ENCODE measurements at regions not wholly inside any gene's neighbourhood (a gene's known extent, or its start where the extent isn't known, plus 50 kb on each side); places are given as distances from the start of the nearest gene placed in this dataset.

GRCh38 chr5:121108725-121109124 lies 644.6 kb downstream of the PRR16 start:
- Mint-ChIP-seq H3K36me3 (no peaks in the 10 kb centered on the region), H3K4me1 (ENCODE audit: unreplicated experiment) (peaks cover 4% of the 10 kb centered on the region), H3K4me3 (no peak overlapping the region), H3K9me3 (no peaks in the 10 kb centered on the region), H3K27ac (no peak overlapping the region), H3K27me3 (no peaks in the 10 kb centered on the region)
- no peak for TF ChIP-seq CTCF (conservative IDR thresholded peaks at IDR 0.05)
- DNase-seq (ENCODE audit: extremely low spot score, unreplicated experiment): no peak

- H3K9me3 Mint-ChIP-seq: no peaks in the 10 kb centered on the region
- no peaks in the 10 kb centered on the region for H3K36me3 Mint-ChIP-seq
- TF ChIP-seq CTCF (conservative IDR thresholded peaks at IDR 0.05): no peak
- no peak overlapping the region for H3K4me3 Mint-ChIP-seq
- no peak overlapping the region for H3K27ac Mint-ChIP-seq
- no peaks in the 10 kb centered on the region for H3K27me3 Mint-ChIP-seq
- no peak for DNase-seq (ENCODE audit: extremely low spot score, unreplicated experiment)
- peaks cover 4% of the 10 kb centered on the region for H3K4me1 Mint-ChIP-seq (ENCODE audit: unreplicated experiment)
These were observed 645.7 kb downstream of the PRR16 start for GRCh38 chr5:121109817-121110216.

- Mint-ChIP-seq H3K9me3 (no peaks in the 10 kb centered on the region), H3K4me1 (ENCODE audit: unreplicated experiment) (no peaks in the 10 kb centered on the region)
- no peak for TF ChIP-seq CTCF (conservative IDR thresholded peaks at IDR 0.05)
These were observed 657.7 kb downstream of the PRR16 start for GRCh38 chr5:121121786-121122185.

GRCh38 chr5:121138495-121138907 lies 674.4 kb downstream of the PRR16 start:
- no peak for DNase-seq (ENCODE audit: extremely low spot score, unreplicated experiment)
- no peaks in the 10 kb centered on the region for H3K9me3 Mint-ChIP-seq
- H3K4me3 Mint-ChIP-seq: no peak overlapping the region
- no peaks in the 10 kb centered on the region for H3K27me3 Mint-ChIP-seq
- no peak overlapping the region for H3K27ac Mint-ChIP-seq
- no peaks in the 10 kb centered on the region for H3K4me1 Mint-ChIP-seq (ENCODE audit: unreplicated experiment)
- no peak for TF ChIP-seq CTCF (conservative IDR thresholded peaks at IDR 0.05)
- H3K36me3 Mint-ChIP-seq: no peaks in the 10 kb centered on the region

More at GRCh38 chr5:121121786-121122185, 657.7 kb downstream of the PRR16 start:
- Mint-ChIP-seq H3K27ac (no peak overlapping the region), H3K27me3 (no peaks in the 10 kb centered on the region), H3K36me3 (no peaks in the 10 kb centered on the region), H3K4me3 (no peak overlapping the region)
- DNase-seq (ENCODE audit: extremely low spot score, unreplicated experiment): no peak

GRCh38 chr5:121138952-121139351 lies 674.9 kb downstream of the PRR16 start:
- TF ChIP-seq CTCF (conservative IDR thresholded peaks at IDR 0.05): no peak
- H3K9me3 Mint-ChIP-seq: no peaks in the 10 kb centered on the region
- no peak for DNase-seq (ENCODE audit: extremely low spot score, unreplicated experiment)
- no peaks in the 10 kb centered on the region for H3K36me3 Mint-ChIP-seq
- no peaks in the 10 kb centered on the region for H3K27me3 Mint-ChIP-seq
- H3K4me3 Mint-ChIP-seq: no peak overlapping the region
- H3K4me1 Mint-ChIP-seq (ENCODE audit: unreplicated experiment): no peaks in the 10 kb centered on the region
- no peak overlapping the region for H3K27ac Mint-ChIP-seq

- Mint-ChIP-seq H3K9me3 (no peaks in the 10 kb centered on the region), H3K36me3 (no peaks in the 10 kb centered on the region), H3K27ac (no peak overlapping the region), H3K4me3 (no peak overlapping the region), H3K27me3 (no peaks in the 10 kb centered on the region), H3K4me1 (ENCODE audit: unreplicated experiment) (no peaks in the 10 kb centered on the region)
- DNase-seq (ENCODE audit: extremely low spot score, unreplicated experiment): no peak
- TF ChIP-seq CTCF (conservative IDR thresholded peaks at IDR 0.05): no peak
These were observed 680.7 kb downstream of the PRR16 start for GRCh38 chr5:121144764-121145163.
